ENCODE measurements at regions not wholly inside any gene's neighbourhood (a gene's known extent, or its start where the extent isn't known, plus 50 kb on each side); places are given as distances from the start of the nearest gene placed in this dataset.

- TF ChIP-seq CREB1 (IDR thresholded peaks at IDR 0.05; ENCODE audit: low read depth) (no peak), USF1 (IDR thresholded peaks at IDR 0.05) (no peak)
These were observed 118.8 kb upstream of the IRF2BP2 start for GRCh38 chr1:234728740-234729139.
